Mesothelial cell of epicardium (in vitro differentiated cells): ENCODE measurements at regions not wholly inside any gene's neighbourhood (a gene's known extent, or its start where the extent isn't known, plus 50 kb on each side); places are given as distances from the start of the nearest gene placed in this dataset.
"Not testable (repeated sequence)": the region's sequence is repeated elsewhere in the genome, so short reads cannot be mapped to it uniquely, and the experiment has no call there.

Experiments used
- DNase-seq, 2 experiments: peaks; one replicate each; pipeline ENCODE4 v3.0.0; 2021; ENCODE audit warnings: low spot score in 2 of 2; ENCODE audit not compliant: unreplicated experiment in 2 of 2
- H3K27ac Mint-ChIP-seq: 2 replicates; pipeline ENCODE4 v1.8.0; 2021; ENCODE audit warnings: mixed read lengths
- H3K27me3 Mint-ChIP-seq: 2 replicates; pipeline ENCODE4 v1.8.0; 2021; ENCODE audit warnings: low read depth, mixed read lengths
- H3K36me3 Mint-ChIP-seq: 2 replicates; pipeline ENCODE4 v1.8.0; 2021; ENCODE audit warnings: mixed read lengths
- H3K4me1 Mint-ChIP-seq: 2 replicates; pipeline ENCODE4 v1.8.0; 2021; ENCODE audit warnings: mixed read lengths
- H3K4me3 Mint-ChIP-seq: 2 replicates; pipeline ENCODE4 v1.8.0; 2021; ENCODE audit warnings: mild to moderate bottlenecking, moderate library complexity, mixed read lengths
- H3K9me3 Mint-ChIP-seq: 2 replicates; pipeline ENCODE4 v1.8.0; 2021; ENCODE audit warnings: mixed read lengths
- CTCF ChIP-seq: fragments of 200-600 bp; sonication (generic); IDR thresholded peaks from one replicate; pipeline ENCODE4 v1.5.0; 2021; ENCODE audit warnings: antibody characterized with exemption; ENCODE audit not compliant: unreplicated experiment

- Mint-ChIP-seq H3K36me3 (no peaks in the 10 kb centered on the region), H3K27ac (no peak overlapping the region), H3K27me3 (peaks cover 27% of the 10 kb centered on the region), H3K9me3 (no peaks in the 10 kb centered on the region), H3K4me1 (no peaks in the 10 kb centered on the region), H3K4me3 (no peak overlapping the region)
- peak in 1 of 2 experiments; percentile 59 for DNase-seq
- TF ChIP-seq CTCF: peak; percentile 41
Measured at GRCh38 chr7:93715234-93715633, 140.7 kb upstream of the CALCR start.

- H3K4me1 Mint-ChIP-seq: peaks cover 3% of the 10 kb centered on the region
- no peak for TF ChIP-seq CTCF
- peaks cover 4% of the 10 kb centered on the region for H3K9me3 Mint-ChIP-seq
- H3K4me3 Mint-ChIP-seq: no peak overlapping the region
- H3K27ac Mint-ChIP-seq: no peak overlapping the region
- peaks cover 22% of the 10 kb centered on the region for H3K27me3 Mint-ChIP-seq
- H3K36me3 Mint-ChIP-seq: no peaks in the 10 kb centered on the region
- DNase-seq: no peak
Measured at GRCh38 chr7:93711926-93712325, 137.4 kb upstream of the CALCR start.

GRCh38 chr7:93708255-93708654 lies 133.7 kb upstream of the CALCR start:
- DNase-seq, H3K27ac Mint-ChIP-seq, H3K9me3 Mint-ChIP-seq, H3K4me1 Mint-ChIP-seq, H3K27me3 Mint-ChIP-seq, H3K4me3 Mint-ChIP-seq, H3K36me3 Mint-ChIP-seq: not testable (repeated sequence)

- no peak for DNase-seq
- peaks cover 7% of the 10 kb centered on the region for H3K9me3 Mint-ChIP-seq
- TF ChIP-seq CTCF: no peak
- no peaks in the 10 kb centered on the region for H3K27me3 Mint-ChIP-seq
- no peaks in the 10 kb centered on the region for H3K36me3 Mint-ChIP-seq
- no peak overlapping the region for H3K27ac Mint-ChIP-seq
- no peak overlapping the region for H3K4me3 Mint-ChIP-seq
- peaks cover 3% of the 10 kb centered on the region for H3K4me1 Mint-ChIP-seq
Measured at GRCh38 chr7:93707249-93707648, 132.7 kb upstream of the CALCR start.

- H3K27ac Mint-ChIP-seq, H3K9me3 Mint-ChIP-seq, H3K4me3 Mint-ChIP-seq, H3K27me3 Mint-ChIP-seq, H3K36me3 Mint-ChIP-seq, DNase-seq, H3K4me1 Mint-ChIP-seq: not testable (repeated sequence)
Measured at GRCh38 chr7:93706162-93706561, 131.6 kb upstream of the CALCR start.

- no peak for TF ChIP-seq CTCF
- no peak for DNase-seq
- no peak overlapping the region for H3K27ac Mint-ChIP-seq
- H3K36me3 Mint-ChIP-seq: no peaks in the 10 kb centered on the region
- H3K9me3 Mint-ChIP-seq: peaks cover 7% of the 10 kb centered on the region
- H3K4me3 Mint-ChIP-seq: no peak overlapping the region
- peaks cover 3% of the 10 kb centered on the region for H3K4me1 Mint-ChIP-seq
- no peaks in the 10 kb centered on the region for H3K27me3 Mint-ChIP-seq
Measured at GRCh38 chr7:93704217-93704616, 129.7 kb upstream of the CALCR start.

- no peaks in the 10 kb centered on the region for H3K4me1 Mint-ChIP-seq
- H3K9me3 Mint-ChIP-seq: no peaks in the 10 kb centered on the region
- TF ChIP-seq CTCF: no peak
- H3K27me3 Mint-ChIP-seq: no peaks in the 10 kb centered on the region
- no peak for DNase-seq
- no peak overlapping the region for H3K4me3 Mint-ChIP-seq
- H3K27ac Mint-ChIP-seq: no peak overlapping the region
- H3K36me3 Mint-ChIP-seq: no peaks in the 10 kb centered on the region
Measured at GRCh38 chr7:93697901-93698300, 123.4 kb upstream of the CALCR start.
